Upper lobe of left lung (tissue), 4 donors: ENCODE measurements at regions not wholly inside any gene's neighbourhood (a gene's known extent, or its start where the extent isn't known, plus 50 kb on each side); places are given as distances from the start of the nearest gene placed in this dataset.

ENCODE experiments used
- POLR2A ChIP-seq, 4 donors: fragments of 450-650 bp; IDR thresholded peaks; one replicate each; pipeline ENCODE4 v1.5.1; 2016 to 2017; ENCODE audit warnings: antibody characterized with exemption in 4 of 4, mild to moderate bottlenecking in 2 of 4
- POLR2AphosphoS5 ChIP-seq, 2 donors: sonication (generic); formaldehyde crosslinking; IDR thresholded peaks; one replicate each; pipeline ENCODE4 v1.5.1; 2017; ENCODE audit warnings: antibody characterized with exemption in 2 of 2
- TF ChIP-seq, protein P1 (sequence below), 6 experiments: fragments of 450-650 bp in 4 of 6; fragments of 200-600 bp in 2 of 6; sonication (generic) in 2 of 6; IDR thresholded peaks; one replicate each; pipeline ENCODE4 v1.5.1; 2016 to 2019; ENCODE audit warnings: antibody characterized with exemption in 6 of 6

DNA sequence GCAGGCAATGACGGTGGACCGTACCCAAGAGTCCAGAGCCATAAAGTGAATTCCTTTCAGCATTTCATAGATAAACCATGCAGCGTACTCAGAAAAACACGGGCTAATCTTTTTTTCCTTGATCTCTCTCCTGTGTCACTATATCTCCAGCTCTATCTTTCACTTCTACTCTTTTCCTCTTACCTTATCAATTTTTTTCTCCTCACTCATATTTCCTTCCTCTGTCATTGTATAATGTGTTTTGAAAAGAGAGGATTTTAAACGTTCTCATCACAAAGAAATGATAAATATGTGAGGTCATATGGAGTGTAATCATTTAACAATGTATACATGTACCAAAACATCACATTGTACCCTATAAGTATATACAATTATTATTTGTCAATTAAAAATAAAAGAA lies 176.5 kb downstream of the CPE start:
- TF ChIP-seq, protein P1, sequence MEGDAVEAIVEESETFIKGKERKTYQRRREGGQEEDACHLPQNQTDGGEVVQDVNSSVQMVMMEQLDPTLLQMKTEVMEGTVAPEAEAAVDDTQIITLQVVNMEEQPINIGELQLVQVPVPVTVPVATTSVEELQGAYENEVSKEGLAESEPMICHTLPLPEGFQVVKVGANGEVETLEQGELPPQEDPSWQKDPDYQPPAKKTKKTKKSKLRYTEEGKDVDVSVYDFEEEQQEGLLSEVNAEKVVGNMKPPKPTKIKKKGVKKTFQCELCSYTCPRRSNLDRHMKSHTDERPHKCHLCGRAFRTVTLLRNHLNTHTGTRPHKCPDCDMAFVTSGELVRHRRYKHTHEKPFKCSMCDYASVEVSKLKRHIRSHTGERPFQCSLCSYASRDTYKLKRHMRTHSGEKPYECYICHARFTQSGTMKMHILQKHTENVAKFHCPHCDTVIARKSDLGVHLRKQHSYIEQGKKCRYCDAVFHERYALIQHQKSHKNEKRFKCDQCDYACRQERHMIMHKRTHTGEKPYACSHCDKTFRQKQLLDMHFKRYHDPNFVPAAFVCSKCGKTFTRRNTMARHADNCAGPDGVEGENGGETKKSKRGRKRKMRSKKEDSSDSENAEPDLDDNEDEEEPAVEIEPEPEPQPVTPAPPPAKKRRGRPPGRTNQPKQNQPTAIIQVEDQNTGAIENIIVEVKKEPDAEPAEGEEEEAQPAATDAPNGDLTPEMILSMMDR (IDR thresholded peaks at IDR 0.05) = no peak
- TF ChIP-seq POLR2AphosphoS5 (IDR thresholded peaks at IDR 0.05) (no peak), POLR2A (IDR thresholded peaks at IDR 0.05) (no peak)
